IMR-90 (cell line): ENCODE measurements at regions not wholly inside any gene's neighbourhood (a gene's known extent, or its start where the extent isn't known, plus 50 kb on each side); places are given as distances from the start of the nearest gene placed in this dataset.
"Not testable (repeated sequence)": the region's sequence is repeated elsewhere in the genome, so short reads cannot be mapped to it uniquely, and the experiment has no call there.

ENCODE experiments used
- ATAC-seq: fragments of 200-7000 bp; cut with Tn5 transposase; 2 replicates; pipeline ENCODE4 v1.9.1; 2020; ENCODE audit warnings: low read depth, mild to moderate bottlenecking, moderate library complexity
- BruUV-seq: library from RNA; stranded (reverse); fragments of 400-500 nt; replicated peaks from 2 replicates; lab custom pipeline; 2021; lab: Mats Ljungman, UMichigan
- CTCF ChIA-PET: fragments of 300-600 bp; formaldehyde crosslinking; extraction: SDS; loops from one replicate; lab custom pipeline; 2021; ENCODE audit warnings: antibody characterized with exemption; lab: Yijun Ruan, JAX
- POLR2A ChIA-PET: fragments of 300-600 bp; sonication (Branson Sonifier 250); formaldehyde crosslinking; loops from one replicate; lab custom pipeline; 2022; ENCODE audit warnings: antibody characterized with exemption; ENCODE audit not compliant: unreplicated experiment; lab: Charles Lee
- DNase-seq: peaks from one replicate; pipeline ENCODE4 v3.0.0; 2013
- H2AFZ ChIP-seq: replicated peaks from 2 replicates; pipeline ENCODE3; 2013; ENCODE audit warnings: low read length, mild to moderate bottlenecking; ENCODE audit not compliant: poor library complexity
- H2AK5ac ChIP-seq: 2 replicates; pipeline ENCODE4 v1.6.1; 2013; ENCODE audit warnings: low read depth, low read length, inconsistent platforms
- H2AK9ac ChIP-seq: replicated peaks from 2 replicates; pipeline ENCODE3; 2013; ENCODE audit warnings: mild to moderate bottlenecking, low read depth, low read length, moderate library complexity; ENCODE audit not compliant: poor library complexity
- H2BK120ac ChIP-seq: 2 replicates; pipeline ENCODE4 v1.6.1; 2013; ENCODE audit warnings: low read depth, low read length, inconsistent platforms
- H2BK15ac ChIP-seq: 3 replicates; pipeline ENCODE4 v1.6.1; 2013; ENCODE audit warnings: low read depth, low read length, inconsistent platforms
- H2BK20ac ChIP-seq: 2 replicates; pipeline ENCODE4 v1.6.1; 2013; ENCODE audit warnings: low read depth, mild to moderate bottlenecking, inconsistent platforms, low read length, moderate library complexity
- H2BK5ac ChIP-seq: 2 replicates; pipeline ENCODE4 v1.6.1; 2013; ENCODE audit warnings: mild to moderate bottlenecking, low read depth, low read length, inconsistent platforms; ENCODE audit not compliant: poor library complexity, severe bottlenecking
- H3K14ac ChIP-seq: replicated peaks from 2 replicates; pipeline ENCODE4 v1.6.1; 2013; ENCODE audit warnings: low read depth, low read length, inconsistent platforms
- H3K18ac ChIP-seq: 2 replicates; pipeline ENCODE4 v1.6.1; 2013; ENCODE audit warnings: low read depth, low read length, control low read depth
- H3K23ac ChIP-seq: 2 replicates; pipeline ENCODE4 v1.6.1; 2013; ENCODE audit warnings: low read depth, low read length, inconsistent platforms
- H3K27ac ChIP-seq: 2 replicates; pipeline ENCODE4 v1.5.1; 2013; ENCODE audit warnings: mild to moderate bottlenecking, control low read depth, low read length; ENCODE audit not compliant: insufficient read depth
- H3K27me3 ChIP-seq: 2 replicates; pipeline ENCODE4 v1.6.1; 2013; ENCODE audit warnings: low read length; ENCODE audit not compliant: control insufficient read depth, insufficient read depth
- H3K36me3 ChIP-seq: 2 replicates; pipeline ENCODE4 v1.6.1; 2013; ENCODE audit warnings: low read length, mixed read lengths; ENCODE audit not compliant: control insufficient read depth, insufficient read depth
- H3K4ac ChIP-seq: 2 replicates; pipeline ENCODE4 v1.6.1; 2013; ENCODE audit warnings: low read depth, low read length, inconsistent platforms
- H3K4me1 ChIP-seq: 2 replicates; pipeline ENCODE4 v1.6.1; 2013; ENCODE audit warnings: low read length, mixed read lengths; ENCODE audit not compliant: control insufficient read depth, insufficient read depth
- H3K4me2 ChIP-seq: 2 replicates; pipeline ENCODE4 v1.6.1; 2013; ENCODE audit warnings: low read depth, mild to moderate bottlenecking, control low read depth, low read length, moderate library complexity
- H3K4me3 ChIP-seq: 2 replicates; pipeline ENCODE4 v1.5.1; 2013; ENCODE audit warnings: low read depth, mild to moderate bottlenecking, control low read depth, low read length, moderate library complexity; ENCODE audit not compliant: insufficient read depth
- H3K56ac ChIP-seq: 2 replicates; pipeline ENCODE4 v1.6.1; 2013; ENCODE audit warnings: low read length, inconsistent platforms; ENCODE audit not compliant: insufficient read depth; ENCODE audit errors: extremely low read depth
- H3K79me1 ChIP-seq, 2 experiments: 2 replicates each; pipeline ENCODE4 v1.6.1; 2013; ENCODE audit warnings: low read length in 2 of 2, inconsistent platforms in 1 of 2, low read depth in 1 of 2
- H3K9ac ChIP-seq: 2 replicates; pipeline ENCODE4 v1.6.1; 2013; ENCODE audit warnings: low read depth, low read length, control low read depth
- H3K9me1 ChIP-seq: 2 replicates; pipeline ENCODE4 v1.6.1; 2013; ENCODE audit warnings: low read length, inconsistent platforms; ENCODE audit not compliant: insufficient read depth
- H3K9me3 ChIP-seq: 2 replicates; pipeline ENCODE4 v1.6.1; 2013; ENCODE audit warnings: low read length; ENCODE audit not compliant: control insufficient read depth, insufficient read depth
- H4K20me1 ChIP-seq: 2 replicates; pipeline ENCODE4 v1.6.1; 2013; ENCODE audit warnings: low read length, inconsistent platforms; ENCODE audit not compliant: insufficient read depth
- H4K5ac ChIP-seq: 2 replicates; pipeline ENCODE4 v1.6.1; 2013; ENCODE audit warnings: mild to moderate bottlenecking, low read depth, low read length, control low read depth
- H4K8ac ChIP-seq, 2 experiments: 2 replicates each; pipeline ENCODE4 v1.6.1; 2013; ENCODE audit warnings: low read depth in 2 of 2, low read length in 2 of 2, control low read depth in 1 of 2, inconsistent platforms in 1 of 2
- H4K91ac ChIP-seq: 2 replicates; pipeline ENCODE4 v1.6.1; 2013; ENCODE audit warnings: low read depth, low read length, inconsistent platforms; ENCODE audit not compliant: insufficient read depth
- WGBS, 2 experiments: methylation state at CpG; one replicate each; pipeline versions ENCODE4 v1.1.5 to v1.1.7; 2013; ENCODE audit warnings: missing lambda C conversion rate in 2 of 2; ENCODE audit not compliant: insufficient read length in 1 of 2; ENCODE audit errors: extremely low coverage in 2 of 2; 5-methylcytosine and 5-hydroxymethylcytosine counted together
- dilution Hi-C: fragments of 300-500 bp; cut with HindIII; formaldehyde crosslinking; loops from one replicate; pipeline ENCODE4 v1.14.3; 2018; ENCODE audit warnings: low sequenced_read_pairs; ENCODE audit not compliant: unreplicated experiment
- in situ Hi-C: fragments of 300-500 bp; cut with MboI; formaldehyde crosslinking; loops from 3 replicates; pipeline ENCODE4 v1.14.3; 2019; ENCODE audit warnings: low sequenced_read_pairs, inconsistent platforms, mixed read lengths
- intact Hi-C: fragments of 100-400 bp; cut with micrococcal nuclease; formaldehyde crosslinking; loops from 2 replicates; pipeline ENCODE4 v1.10.0; 2022

- POLR2A ChIA-PET, H3K14ac ChIP-seq, H3K18ac ChIP-seq, BruUV-seq, H2AK5ac ChIP-seq, H3K27ac ChIP-seq, H3K9me1 ChIP-seq, dilution Hi-C loops, H3K9me3 ChIP-seq, H3K79me1 ChIP-seq, H3K27me3 ChIP-seq, CTCF ChIA-PET, H3K4me1 ChIP-seq, H3K4me2 ChIP-seq, in situ Hi-C loops, H2AK9ac ChIP-seq, H3K9ac ChIP-seq, H4K91ac ChIP-seq, H2BK20ac ChIP-seq, intact Hi-C loops, H4K8ac ChIP-seq, H3K36me3 ChIP-seq, H3K4me3 ChIP-seq, H3K23ac ChIP-seq, H2BK15ac ChIP-seq, ATAC-seq, H2BK5ac ChIP-seq, H3K56ac ChIP-seq, H3K4ac ChIP-seq, H4K5ac ChIP-seq, H4K20me1 ChIP-seq, H2BK120ac ChIP-seq, DNase-seq, H2AFZ ChIP-seq: not testable (repeated sequence)
- WGBS, 2 experiments: 67% methylated on average over 1 of the region's 4 CpGs; no CpG with 5 or more reads in 1 of the 2 experiments
These were observed 224.2 kb upstream of the ADGRL4 start for GRCh38 chr1:79230751-79231150.
